Erythroblast (primary cell): ENCODE measurements at regions not wholly inside any gene's neighbourhood (a gene's known extent, or its start where the extent isn't known, plus 50 kb on each side); places are given as distances from the start of the nearest gene placed in this dataset.

Source experiments
- GATA1 ChIP-seq: IDR thresholded peaks from 2 replicates; pipeline ENCODE4 v1.6.1; 2011; ENCODE audit warnings: low read depth, mild to moderate bottlenecking, control low read depth, low read length, moderate library complexity
- POLR2A ChIP-seq: IDR thresholded peaks from 2 replicates; pipeline ENCODE4 v1.6.1; 2011; ENCODE audit warnings: mild to moderate bottlenecking, low read length

- TF ChIP-seq POLR2A (no peak), GATA1 (no peak)
Measured at GRCh38 chr2:128413718-128414341, 95.2 kb upstream of the HS6ST1 start.
